Subcutaneous abdominal adipose tissue (tissue), 5 donors: ENCODE measurements at regions not wholly inside any gene's neighbourhood (a gene's known extent, or its start where the extent isn't known, plus 50 kb on each side); places are given as distances from the start of the nearest gene placed in this dataset.
"Not testable (repeated sequence)": the region's sequence is repeated elsewhere in the genome, so short reads cannot be mapped to it uniquely, and the experiment has no call there.

ENCODE experiments used
- H3K27ac ChIP-seq: one replicate; pipeline ENCODE4 v1.7.0; 2013; ENCODE audit warnings: low read depth, mild to moderate bottlenecking, inconsistent platforms, low read length, moderate library complexity
- H3K27me3 ChIP-seq, 5 donors: one replicate each; pipeline ENCODE4 v1.7.0; 2013; ENCODE audit warnings: low read length in 5 of 5, inconsistent platforms in 1 of 5; ENCODE audit not compliant: control insufficient read depth in 5 of 5, insufficient read depth in 4 of 5
- H3K36me3 ChIP-seq, 5 donors: one replicate each; pipeline ENCODE4 v1.7.0; 2013; ENCODE audit warnings: low read length in 5 of 5; ENCODE audit not compliant: control insufficient read depth in 5 of 5, insufficient read depth in 5 of 5
- H3K4me1 ChIP-seq, 5 donors: one replicate each; pipeline ENCODE4 v1.7.0; 2013; ENCODE audit warnings: low read length in 5 of 5, mild to moderate bottlenecking in 3 of 5, moderate library complexity in 1 of 5; ENCODE audit not compliant: control insufficient read depth in 5 of 5, insufficient read depth in 5 of 5
- H3K4me3 ChIP-seq, 5 donors: one replicate each; pipeline ENCODE4 v1.7.0; 2013; ENCODE audit warnings: low read length in 5 of 5, low read depth in 1 of 5
- H3K9ac ChIP-seq, 5 donors: one replicate each; pipeline ENCODE4 v1.7.0; 2013; ENCODE audit warnings: low read length in 5 of 5, mild to moderate bottlenecking in 4 of 5, moderate library complexity in 3 of 5
- H3K9me3 ChIP-seq, 5 donors: one replicate each; pipeline ENCODE4 v1.7.0; 2013; ENCODE audit warnings: low read length in 5 of 5; ENCODE audit not compliant: control insufficient read depth in 5 of 5
- donor health status: healthy.
- donor health status: healthy.
- donor health status: healthy.
- donor health status: healthy.
- donor health status: healthy.

DNA sequence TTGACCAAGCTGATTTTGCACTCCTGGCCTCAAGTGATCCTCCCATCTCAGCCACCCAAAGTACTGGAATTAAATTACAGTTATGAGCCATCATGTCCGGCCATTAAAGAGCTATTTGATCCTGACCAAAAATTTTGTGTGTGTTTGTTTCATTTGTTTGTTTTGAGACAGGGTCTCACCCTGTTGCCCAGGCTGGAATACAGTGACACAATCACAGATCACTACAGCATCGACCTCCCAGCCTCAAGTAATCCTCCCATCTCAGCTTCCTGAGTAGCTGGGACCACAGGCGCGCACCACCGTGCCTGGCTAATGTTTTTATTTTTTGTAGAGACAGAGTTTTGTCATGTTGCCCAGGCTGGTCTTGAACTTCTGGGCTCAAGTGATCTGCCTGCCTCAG is 82.9 kb upstream of the RBPJ start:
- Histone ChIP-seq H3K9ac (no peak overlapping the region), H3K9me3 (peaks cover 0 to 3% (median 0%) of the 10 kb centered on the region in 5 donors), H3K36me3 (no peaks in the 10 kb centered on the region)

DNA sequence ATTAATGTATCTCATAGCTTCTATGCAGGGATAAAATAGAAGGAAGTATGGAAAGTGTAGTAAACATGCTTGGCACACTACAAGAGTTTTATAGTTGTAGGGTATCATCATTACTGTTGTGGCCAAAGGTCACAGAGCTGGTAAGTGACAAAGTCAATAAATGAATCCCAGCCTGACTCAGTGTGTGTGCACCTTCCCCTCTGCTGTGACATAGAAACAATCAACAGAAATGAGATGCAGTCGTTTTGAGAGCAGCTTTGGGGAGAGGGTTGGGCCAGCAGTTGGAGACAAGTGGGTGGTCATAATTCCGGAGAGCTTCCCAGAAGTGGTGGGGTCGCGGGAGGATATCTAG is 82.4 kb upstream of the RBPJ start:
- Histone ChIP-seq H3K9me3 (peaks cover 0 to 3% (median 0%) of the 10 kb centered on the region in 5 donors), H3K4me1 (peaks cover 0 to 32% (median 25%) of the 10 kb centered on the region in 5 donors), H3K36me3 (no peaks in the 10 kb centered on the region), H3K9ac (no peak overlapping the region), H3K4me3 (no peak overlapping the region), H3K27me3 (no peaks in the 10 kb centered on the region), H3K27ac (no peak overlapping the region)

More for the DNA sequence above, 82.9 kb upstream of the RBPJ start:
- no peak overlapping the region for H3K4me3 ChIP-seq
- H3K4me1 ChIP-seq, result peaks cover 0 to 32% (median 25%) of the 10 kb centered on the region in 5 donors
- no peak overlapping the region for H3K27ac ChIP-seq
- H3K27me3 ChIP-seq, result no peaks in the 10 kb centered on the region

DNA sequence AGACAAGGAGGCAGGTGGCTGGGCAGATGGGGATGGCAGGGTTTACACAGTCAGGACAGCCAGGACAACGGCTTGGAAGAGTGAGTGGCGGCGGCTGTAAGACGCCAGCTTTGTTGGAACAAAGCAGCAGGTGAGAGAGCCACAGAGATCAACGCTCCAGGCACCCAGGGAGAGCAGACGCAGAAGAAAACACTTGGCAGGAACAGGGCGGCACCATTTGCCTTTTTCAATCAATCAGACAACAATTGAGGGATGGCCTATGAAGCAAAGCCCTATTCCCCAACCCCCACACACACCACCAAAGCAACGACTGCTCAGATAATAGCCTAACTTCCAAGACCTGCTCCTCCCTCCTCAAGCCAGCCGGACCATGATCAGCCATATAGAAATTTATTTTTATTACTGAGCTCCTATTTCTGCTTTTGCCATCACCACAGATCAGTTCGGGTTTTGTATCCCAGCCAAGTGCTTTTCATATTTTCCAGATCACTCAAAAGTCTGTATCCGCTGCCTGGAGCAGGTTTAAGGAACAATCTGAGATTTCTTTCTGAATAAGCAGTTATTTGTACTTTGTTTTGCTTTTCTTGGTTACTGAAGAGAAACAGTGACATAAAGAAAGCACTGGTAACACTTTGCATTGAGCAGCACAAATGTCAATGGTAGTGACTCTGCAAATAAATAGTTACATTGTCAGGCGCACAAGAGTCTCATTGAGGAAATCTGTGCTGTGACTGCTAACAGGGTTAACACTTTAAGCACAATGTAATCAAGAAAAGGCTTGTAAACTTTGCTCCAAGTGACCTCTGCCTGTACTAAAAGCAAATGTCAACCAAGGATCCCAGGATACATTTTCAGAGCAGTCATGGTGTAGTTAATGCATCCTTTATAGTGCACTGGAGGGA is 81.8 kb upstream of the RBPJ start:
- Histone ChIP-seq H3K4me3 (no peak overlapping the region), H3K27ac (no peak overlapping the region), H3K9me3 (peaks cover 0 to 3% (median 0%) of the 10 kb centered on the region in 5 donors), H3K27me3 (no peaks in the 10 kb centered on the region), H3K9ac (no peak overlapping the region), H3K4me1 (peaks cover 0 to 32% (median 25%) of the 10 kb centered on the region in 5 donors), H3K36me3 (no peaks in the 10 kb centered on the region)

DNA sequence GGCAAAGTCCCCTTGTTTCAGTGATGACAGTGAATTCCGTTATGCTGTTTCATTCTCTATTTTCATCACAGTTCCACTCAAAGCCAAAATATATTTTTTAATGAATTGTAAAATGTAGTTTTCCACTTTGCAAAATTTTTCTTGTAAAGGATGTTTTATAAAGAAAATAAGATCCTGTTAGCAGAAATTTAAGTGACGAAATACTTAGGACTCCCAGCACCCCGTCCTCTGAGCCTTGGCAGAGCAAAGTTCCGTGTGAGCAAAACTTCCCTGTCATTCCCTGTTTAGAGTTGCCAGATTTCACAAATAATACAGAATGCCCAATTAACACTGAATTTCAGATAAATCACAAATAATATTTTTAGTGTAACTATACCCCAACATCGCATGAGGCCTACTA is 81.0 kb upstream of the RBPJ start:
- no peaks in the 10 kb centered on the region for H3K27me3 ChIP-seq
- H3K36me3 ChIP-seq, result no peaks in the 10 kb centered on the region
- no peak overlapping the region for H3K4me3 ChIP-seq
- no peak overlapping the region for H3K9ac ChIP-seq
- H3K27ac ChIP-seq, result no peak overlapping the region
- peaks cover 0 to 3% (median 0%) of the 10 kb centered on the region in 5 donors for H3K9me3 ChIP-seq
- H3K4me1 ChIP-seq, result peaks cover 0 to 32% (median 25%) of the 10 kb centered on the region in 5 donors

DNA sequence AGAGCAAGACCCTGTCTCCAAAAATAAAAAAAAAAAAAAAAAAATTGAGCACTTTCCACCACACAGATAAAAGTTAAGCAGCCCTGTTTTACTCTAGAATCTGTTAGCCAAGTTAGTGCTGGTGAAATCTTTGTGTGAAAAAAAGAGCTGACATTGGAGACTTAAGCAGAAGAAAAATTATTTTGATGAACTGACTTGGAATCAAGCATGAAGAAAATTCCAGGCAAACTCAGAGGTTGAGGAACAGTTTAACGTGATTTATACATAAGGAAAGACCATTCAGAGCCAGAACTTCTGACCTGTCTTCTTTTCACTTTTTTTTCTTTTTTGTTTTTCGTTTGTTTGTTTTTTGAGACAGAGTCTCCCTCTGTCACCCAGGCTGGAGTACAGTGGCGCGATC is 79.6 kb upstream of the RBPJ start:
- Histone ChIP-seq H3K4me1 (peaks cover 0 to 19% (median 15%) of the 10 kb centered on the region in 5 donors), H3K27ac (no peak overlapping the region), H3K27me3 (no peaks in the 10 kb centered on the region), H3K9ac (no peak overlapping the region), H3K4me3 (no peak overlapping the region), H3K36me3 (no peaks in the 10 kb centered on the region), H3K9me3 (peaks cover 0 to 5% (median 0%) of the 10 kb centered on the region in 5 donors)

DNA sequence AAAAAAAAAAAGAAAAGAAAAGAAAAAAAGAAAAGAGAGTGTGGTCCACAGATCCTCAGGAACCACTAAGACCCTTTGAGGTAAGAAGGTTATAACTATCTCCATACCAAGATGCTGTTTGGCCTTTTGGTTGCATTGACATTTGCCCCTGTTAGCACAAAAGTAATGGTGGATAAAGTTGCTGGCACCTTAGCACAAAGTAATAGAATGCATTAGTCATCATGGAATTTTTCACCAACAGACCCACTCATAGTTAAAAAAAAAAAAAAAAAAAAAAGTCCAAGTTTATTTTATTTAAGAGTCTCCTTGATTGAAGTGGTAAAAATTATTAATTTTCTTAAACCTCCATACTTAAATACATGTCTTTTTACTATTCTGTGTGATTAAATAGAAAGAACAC is 78.4 kb upstream of the RBPJ start:
- Histone ChIP-seq H3K36me3 (no peaks in the 10 kb centered on the region), H3K9ac (no peak overlapping the region), H3K4me3 (no peak overlapping the region), H3K9me3 (peaks cover 0 to 3% (median 0%) of the 10 kb centered on the region in 5 donors), H3K27ac (no peak overlapping the region), H3K4me1 (peaks cover 0 to 19% (median 15%) of the 10 kb centered on the region in 5 donors), H3K27me3 (no peaks in the 10 kb centered on the region)

DNA sequence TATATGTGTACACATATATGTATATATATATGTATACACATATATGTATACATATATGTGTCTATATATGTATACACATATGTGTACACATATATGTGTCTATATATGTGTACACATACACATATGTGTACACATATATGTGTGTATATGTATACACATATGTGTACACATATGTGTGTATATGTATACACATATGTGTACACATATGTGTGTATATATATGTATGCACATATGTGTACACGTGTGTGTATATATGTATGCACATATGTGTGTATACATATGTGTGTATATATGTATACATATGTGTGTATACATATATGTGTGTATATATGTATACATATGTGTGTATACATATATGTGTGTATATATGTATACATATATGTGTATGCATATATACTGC is 76.7 kb upstream of the RBPJ start:
- not testable (repeated sequence) for H3K9ac ChIP-seq, H3K27me3 ChIP-seq, H3K4me3 ChIP-seq, H3K9me3 ChIP-seq, H3K4me1 ChIP-seq, H3K36me3 ChIP-seq, H3K27ac ChIP-seq

DNA sequence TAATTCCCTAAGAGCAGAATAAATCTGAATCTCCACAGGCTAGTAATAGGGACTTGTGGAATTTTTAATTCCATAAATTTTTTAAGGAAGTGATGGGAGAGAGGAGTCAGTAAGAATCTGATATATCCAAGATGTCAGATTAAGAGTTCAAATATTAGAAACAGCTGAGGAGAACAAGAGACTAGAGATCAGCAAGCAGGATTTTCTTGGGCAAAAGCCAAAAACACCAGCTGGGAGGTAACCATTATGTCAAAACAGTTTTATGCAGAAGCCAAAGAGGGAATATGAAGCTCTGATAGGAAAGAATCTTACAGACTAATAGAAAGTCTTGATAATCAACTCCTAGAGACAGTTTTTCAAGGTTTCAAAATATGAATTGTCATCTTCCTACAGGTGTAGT is 72.2 kb upstream of the RBPJ start:
- Histone ChIP-seq H3K27me3 (no peaks in the 10 kb centered on the region), H3K4me3 (no peak overlapping the region), H3K9me3 (peaks cover 0 to 3% (median 0%) of the 10 kb centered on the region in 5 donors), H3K4me1 (peaks cover 0 to 4% (median 0%) of the 10 kb centered on the region in 5 donors), H3K36me3 (no peaks in the 10 kb centered on the region), H3K9ac (no peak overlapping the region), H3K27ac (no peak overlapping the region)

DNA sequence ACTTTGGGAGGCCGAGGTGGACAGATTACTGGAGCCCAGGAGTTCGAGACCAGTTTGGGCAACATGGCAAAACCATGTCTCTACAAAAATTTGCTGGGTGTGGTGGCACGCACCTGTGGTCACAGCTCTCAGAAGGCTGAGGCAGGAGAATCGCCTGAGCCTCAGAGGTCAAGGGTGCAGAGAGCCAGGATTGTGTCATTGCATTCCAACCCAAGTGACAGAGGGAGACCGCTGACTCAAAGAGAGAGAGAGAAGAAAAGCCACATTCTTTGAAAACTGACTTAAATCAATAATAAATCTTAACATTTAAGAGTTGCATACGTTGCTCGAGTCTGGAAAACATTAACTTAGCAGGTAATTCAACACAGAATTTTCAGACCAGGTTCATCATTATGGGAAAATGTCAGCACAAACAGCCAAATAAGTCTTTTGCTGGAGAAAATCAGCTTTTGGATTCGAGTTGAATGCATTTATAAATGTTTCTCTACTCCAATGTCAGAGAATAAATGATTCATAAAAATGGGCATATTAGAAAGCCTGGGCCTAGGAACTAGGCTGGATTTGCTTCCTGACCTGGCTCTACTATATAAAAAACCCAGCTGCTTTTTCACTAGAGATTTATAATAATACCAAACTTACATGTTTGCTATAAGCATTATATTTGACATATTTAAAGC is 68.3 kb upstream of the RBPJ start:
- Histone ChIP-seq H3K4me1 (peaks cover 0 to 4% (median 0%) of the 10 kb centered on the region in 5 donors), H3K9ac (no peak overlapping the region), H3K9me3 (no peaks in the 10 kb centered on the region), H3K36me3 (no peaks in the 10 kb centered on the region), H3K4me3 (no peak overlapping the region), H3K27ac (no peak overlapping the region), H3K27me3 (no peaks in the 10 kb centered on the region)

DNA sequence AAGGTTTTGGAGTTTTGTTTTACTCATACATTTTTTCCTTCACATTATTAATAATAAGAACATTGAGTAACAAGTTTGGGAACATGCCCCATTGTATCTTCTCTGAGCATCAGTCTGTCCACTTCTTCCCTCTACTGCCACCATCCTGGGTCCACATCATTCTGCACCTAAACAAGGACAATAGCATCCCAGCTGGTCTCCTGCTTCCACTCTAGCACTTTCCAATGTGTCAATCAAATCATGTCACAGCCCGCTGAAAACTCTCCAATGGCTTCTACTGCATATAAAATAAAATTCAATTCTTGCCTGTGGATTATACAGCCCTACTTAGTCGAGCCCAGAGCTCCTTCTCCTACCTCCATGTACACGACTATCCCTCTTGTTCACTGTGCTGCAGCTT is 66.8 kb upstream of the RBPJ start:
- H3K4me3 ChIP-seq, result no peak overlapping the region
- H3K36me3 ChIP-seq, result no peaks in the 10 kb centered on the region
- no peaks in the 10 kb centered on the region for H3K27me3 ChIP-seq
- H3K4me1 ChIP-seq, result peaks cover 0 to 3% (median 0%) of the 10 kb centered on the region in 5 donors
- no peak overlapping the region for H3K27ac ChIP-seq
- no peak overlapping the region for H3K9ac ChIP-seq
- H3K9me3 ChIP-seq, result no peaks in the 10 kb centered on the region
